GM12878 (cell line): ENCODE measurements at regions not wholly inside any gene's neighbourhood (a gene's known extent, or its start where the extent isn't known, plus 50 kb on each side); places are given as distances from the start of the nearest gene placed in this dataset.

Experiments
- ATAC-seq: fragments of 200-7000 bp; cut with Tn5 transposase; 3 replicates; pipeline ENCODE4 v1.9.1; 2020; ENCODE audit warnings: mild to moderate bottlenecking, moderate library complexity
- BruUV-seq: library from RNA; stranded (reverse); fragments of 400-500 nt; replicated peaks from 2 replicates; lab custom pipeline; 2021; lab: Mats Ljungman, UMichigan
- CTCF ChIA-PET: fragments of 300-600 bp; sonication (Branson Sonifier 250); formaldehyde crosslinking; extraction: SDS; loops from one replicate; lab custom pipeline; 2021; ENCODE audit warnings: inconsistent platforms; lab: Yijun Ruan, JAX
- POLR2A ChIA-PET: fragments of 350-600 bp; formaldehyde crosslinking; extraction: SDS; loops from one replicate; lab custom pipeline; 2021; ENCODE audit warnings: inconsistent platforms; lab: Charles Lee
- RAD21 ChIA-PET: fragments of 300-600 bp; sonication (Branson Sonifier 250); formaldehyde crosslinking; loops from one replicate; lab custom pipeline; 2023; ENCODE audit warnings: antibody characterized with exemption; ENCODE audit not compliant: unreplicated experiment; lab: Charles Lee
- SMC1A ChIA-PET: fragments of 300-600 bp; sonication (Branson Sonifier 250); formaldehyde crosslinking; loops from one replicate; lab custom pipeline; 2023; ENCODE audit not compliant: unreplicated experiment, uncharacterized antibody; lab: Charles Lee
- DNase-seq: peaks from one replicate; pipeline ENCODE4 v3.0.0-alpha.2; 2011; ENCODE audit warnings: low read depth, low spot score
- FAIRE-seq: peaks from 3 replicates; lab custom pipeline; 2011; peaks lifted over from hg19 to GRCh38; lab: Jason Lieb, UNC
- H2AFZ ChIP-seq: 2 replicates; pipeline ENCODE4 v1.6.0; 2011; ENCODE audit warnings: low read depth, low read length, control low read depth; ENCODE audit not compliant: control insufficient read depth
- H3K27ac ChIP-seq: 2 replicates; pipeline ENCODE4 v1.5.1; 2011; ENCODE audit warnings: control low read depth; ENCODE audit not compliant: control insufficient read depth, insufficient read depth
- H3K27me3 ChIP-seq, 2 experiments: replicated peaks in 1 of 2; 2 replicates each; pipeline versions ENCODE4 v1.6.0 to v1.6.1; 2011; ENCODE audit warnings: low read length in 1 of 2; ENCODE audit not compliant: control insufficient read depth in 2 of 2, insufficient read depth in 2 of 2
- H3K36me3 ChIP-seq, 2 experiments: 2 replicates each; pipeline ENCODE4 v1.5.1; 2011; ENCODE audit warnings: low read length in 1 of 2; ENCODE audit not compliant: control insufficient read depth in 2 of 2, insufficient read depth in 2 of 2
- H3K4me1 ChIP-seq: 2 replicates; pipeline ENCODE4 v1.6.1; 2011; ENCODE audit warnings: mild to moderate bottlenecking, low read length, moderate library complexity, mixed read lengths; ENCODE audit not compliant: control insufficient read depth, insufficient read depth
- H3K4me2 ChIP-seq: 2 replicates; pipeline ENCODE4 v1.6.0; 2011; ENCODE audit warnings: control low read depth; ENCODE audit not compliant: control insufficient read depth, insufficient read depth
- H3K4me3 ChIP-seq: fragments of 200-600 bp; sonication (generic); 2 replicates; pipeline ENCODE4 v1.5.1; 2016
- H3K79me2 ChIP-seq: 2 replicates; pipeline ENCODE4 v1.6.0; 2011; ENCODE audit warnings: low read length; ENCODE audit not compliant: control insufficient read depth, insufficient read depth
- H3K9ac ChIP-seq: 2 replicates; pipeline ENCODE4 v1.8.0; 2011; ENCODE audit warnings: low read length, control low read depth, mixed read lengths; ENCODE audit not compliant: control insufficient read depth, insufficient read depth
- H3K9me3 ChIP-seq: replicated peaks from 3 replicates; pipeline ENCODE4 v1.5.1; 2011; ENCODE audit warnings: mild to moderate bottlenecking, low read length; ENCODE audit not compliant: control insufficient read depth, insufficient read depth
- H4K20me1 ChIP-seq: 2 replicates; pipeline ENCODE4 v1.6.0; 2011; ENCODE audit not compliant: control insufficient read depth, insufficient read depth
- BMI1 ChIP-seq: fragments of 450-650 bp; IDR thresholded peaks from 2 replicates; pipeline ENCODE4 v1.6.1; 2016; ENCODE audit warnings: mild to moderate bottlenecking, moderate library complexity, borderline replicate concordance
- CBX5 ChIP-seq: sonication (generic); IDR thresholded peaks from 2 replicates; pipeline ENCODE4 v1.6.1; 2016; ENCODE audit warnings: low read depth, moderate library complexity, mild to moderate bottlenecking, inconsistent platforms
- MYC ChIP-seq: IDR thresholded peaks from 2 replicates; pipeline ENCODE4 v1.6.1; 2011; ENCODE audit warnings: mild to moderate bottlenecking, low read length, moderate library complexity, inconsistent platforms; ENCODE audit not compliant: insufficient read depth, insufficient replicate concordance, insufficient read length, severe bottlenecking
- NR2C1 ChIP-seq: fragments of 450-650 bp; IDR thresholded peaks from 2 replicates; pipeline ENCODE4 v1.6.1; 2017; ENCODE audit warnings: antibody characterized with exemption, mild to moderate bottlenecking, moderate library complexity
- RAD21 ChIP-seq: IDR thresholded peaks from 2 replicates; pipeline ENCODE4 v1.6.1; 2011; ENCODE audit warnings: mild to moderate bottlenecking, low read depth, low read length, moderate library complexity; ENCODE audit not compliant: insufficient read depth
- SUPT20H ChIP-seq: IDR thresholded peaks from 2 replicates; pipeline ENCODE4 v1.6.1; 2011; ENCODE audit warnings: low read depth, mild to moderate bottlenecking, low read length, moderate library complexity, borderline replicate concordance; ENCODE audit not compliant: control insufficient read depth
- TCF12 ChIP-seq: IDR thresholded peaks from 2 replicates; pipeline ENCODE4 v1.6.1; 2011; ENCODE audit warnings: low read depth, mild to moderate bottlenecking, low read length
- WGBS: methylation state at CpG from one replicate; pipeline ENCODE4 v1.1.6; 2016; ENCODE audit warnings: low lambda C conversion rate; ENCODE audit not compliant: insufficient replicate concordance, insufficient coverage; ENCODE audit errors: missing lambda C conversion rate; 5-methylcytosine and 5-hydroxymethylcytosine counted together
- in situ Hi-C: fragments of 300-500 bp; cut with MboI; formaldehyde crosslinking; loops from 9 replicates; pipeline ENCODE4 v1.14.3; 2018; ENCODE audit warnings: mixed read lengths
- intact Hi-C: fragments of 100-400 bp; cut with micrococcal nuclease; formaldehyde crosslinking; loops from one replicate; pipeline ENCODE4 v1.14.2; 2022; ENCODE audit not compliant: unreplicated experiment
- TF ChIP-seq, protein P1 (sequence below): fragments of 450-650 bp; formaldehyde crosslinking; IDR thresholded peaks from 2 replicates; pipeline ENCODE4 v1.4.0; 2020; ENCODE audit warnings: mild to moderate bottlenecking, moderate library complexity
- TF ChIP-seq, protein P2 (sequence below): fragments of 150-350 bp; IDR thresholded peaks from 2 replicates; pipeline ENCODE4 v1.6.1; 2016; ENCODE audit warnings: low read depth, low read length

GRCh38 chr22:27011717-27012116 lies 354.3 kb downstream of the MIAT start:
- CTCF ChIA-PET: no interaction called here

DNA sequence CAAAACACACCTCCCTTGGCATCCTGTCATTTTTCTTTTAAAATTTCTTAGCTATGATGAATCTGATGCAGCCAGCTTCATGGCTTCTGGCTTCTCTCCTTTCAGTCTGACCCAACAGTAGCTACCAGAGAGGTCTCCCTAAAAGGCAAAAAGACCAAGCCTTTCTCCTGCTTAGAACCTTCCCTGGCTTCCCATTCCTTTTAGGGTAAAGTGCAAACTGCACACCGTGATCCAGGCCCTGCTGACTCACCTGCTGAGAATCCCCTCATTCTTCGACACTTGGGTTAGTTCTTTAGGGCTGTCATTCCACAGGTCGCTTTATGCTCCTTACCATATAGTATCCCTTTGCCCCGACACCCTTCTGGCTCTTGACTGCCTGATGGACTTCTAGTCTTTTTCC lies 362.4 kb downstream of the MIAT start:
- H3K36me3 ChIP-seq: no peaks in the 10 kb centered on the region
- ChIA-PET SMC1A (no interaction called here), RAD21 (no interaction called here), CTCF (no interaction called here), POLR2A (no interaction called here)
- H3K9ac ChIP-seq: no peak overlapping the region
- H3K4me3 ChIP-seq: no peak overlapping the region
- H3K27me3 ChIP-seq: peaks cover 0 to 3% of the 10 kb centered on the region in 2 experiments; a peak in 1 of 4 replicates
- no peaks in the 10 kb centered on the region for H3K4me1 ChIP-seq
- 0% methylated on average over 4 of the region's 4 CpGs for WGBS
- no peak overlapping the region for H3K4me2 ChIP-seq
- ATAC-seq: no peak
- no peak overlapping the region for H2AFZ ChIP-seq
- no peak overlapping the region for H3K27ac ChIP-seq
- H4K20me1 ChIP-seq: no peaks in the 10 kb centered on the region
- no peaks in the 10 kb centered on the region for H3K9me3 ChIP-seq
- no peaks in the 10 kb centered on the region for H3K79me2 ChIP-seq
- no peak for DNase-seq
- BruUV-seq: no TSS peak
- in situ Hi-C loops: no loop called here
- FAIRE-seq: no peak
- intact Hi-C loops: no loop called here
- TF ChIP-seq MYC: no peak
- no peak for TF ChIP-seq TCF12
- no peak for TF ChIP-seq CBX5
- TF ChIP-seq RAD21: no peak
- TF ChIP-seq, protein P1, sequence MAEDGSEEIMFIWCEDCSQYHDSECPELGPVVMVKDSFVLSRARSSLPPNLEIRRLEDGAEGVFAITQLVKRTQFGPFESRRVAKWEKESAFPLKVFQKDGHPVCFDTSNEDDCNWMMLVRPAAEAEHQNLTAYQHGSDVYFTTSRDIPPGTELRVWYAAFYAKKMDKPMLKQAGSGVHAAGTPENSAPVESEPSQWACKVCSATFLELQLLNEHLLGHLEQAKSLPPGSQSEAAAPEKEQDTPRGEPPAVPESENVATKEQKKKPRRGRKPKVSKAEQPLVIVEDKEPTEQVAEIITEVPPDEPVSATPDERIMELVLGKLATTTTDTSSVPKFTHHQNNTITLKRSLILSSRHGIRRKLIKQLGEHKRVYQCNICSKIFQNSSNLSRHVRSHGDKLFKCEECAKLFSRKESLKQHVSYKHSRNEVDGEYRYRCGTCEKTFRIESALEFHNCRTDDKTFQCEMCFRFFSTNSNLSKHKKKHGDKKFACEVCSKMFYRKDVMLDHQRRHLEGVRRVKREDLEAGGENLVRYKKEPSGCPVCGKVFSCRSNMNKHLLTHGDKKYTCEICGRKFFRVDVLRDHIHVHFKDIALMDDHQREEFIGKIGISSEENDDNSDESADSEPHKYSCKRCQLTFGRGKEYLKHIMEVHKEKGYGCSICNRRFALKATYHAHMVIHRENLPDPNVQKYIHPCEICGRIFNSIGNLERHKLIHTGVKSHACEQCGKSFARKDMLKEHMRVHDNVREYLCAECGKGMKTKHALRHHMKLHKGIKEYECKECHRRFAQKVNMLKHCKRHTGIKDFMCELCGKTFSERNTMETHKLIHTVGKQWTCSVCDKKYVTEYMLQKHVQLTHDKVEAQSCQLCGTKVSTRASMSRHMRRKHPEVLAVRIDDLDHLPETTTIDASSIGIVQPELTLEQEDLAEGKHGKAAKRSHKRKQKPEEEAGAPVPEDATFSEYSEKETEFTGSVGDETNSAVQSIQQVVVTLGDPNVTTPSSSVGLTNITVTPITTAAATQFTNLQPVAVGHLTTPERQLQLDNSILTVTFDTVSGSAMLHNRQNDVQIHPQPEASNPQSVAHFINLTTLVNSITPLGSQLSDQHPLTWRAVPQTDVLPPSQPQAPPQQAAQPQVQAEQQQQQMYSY: no peak
- no peak for TF ChIP-seq NR2C1
- TF ChIP-seq BMI1: no peak
- no peak for TF ChIP-seq SUPT20H

More at GRCh38 chr22:27011717-27012116, 354.3 kb downstream of the MIAT start:
- in situ Hi-C loops (no loop called here), intact Hi-C loops (no loop called here)
- POLR2A ChIA-PET: no interaction called here
- SMC1A ChIA-PET: no interaction called here
- no TSS peak for BruUV-seq
- Histone ChIP-seq H3K79me2 (no peaks in the 10 kb centered on the region), H3K9me3 (no peaks in the 10 kb centered on the region), H3K36me3 (no peaks in the 10 kb centered on the region), H3K27ac (no peak overlapping the region), H4K20me1 (no peaks in the 10 kb centered on the region), H3K4me3 (no peak overlapping the region), H3K27me3 (no peaks in the 10 kb centered on the region), H2AFZ (no peak overlapping the region), H3K4me2 (no peak overlapping the region), H3K9ac (no peak overlapping the region), H3K4me1 (no peaks in the 10 kb centered on the region)
- FAIRE-seq (no peak), DNase-seq (no peak), ATAC-seq (no peak)
- TF ChIP-seq, protein P2, sequence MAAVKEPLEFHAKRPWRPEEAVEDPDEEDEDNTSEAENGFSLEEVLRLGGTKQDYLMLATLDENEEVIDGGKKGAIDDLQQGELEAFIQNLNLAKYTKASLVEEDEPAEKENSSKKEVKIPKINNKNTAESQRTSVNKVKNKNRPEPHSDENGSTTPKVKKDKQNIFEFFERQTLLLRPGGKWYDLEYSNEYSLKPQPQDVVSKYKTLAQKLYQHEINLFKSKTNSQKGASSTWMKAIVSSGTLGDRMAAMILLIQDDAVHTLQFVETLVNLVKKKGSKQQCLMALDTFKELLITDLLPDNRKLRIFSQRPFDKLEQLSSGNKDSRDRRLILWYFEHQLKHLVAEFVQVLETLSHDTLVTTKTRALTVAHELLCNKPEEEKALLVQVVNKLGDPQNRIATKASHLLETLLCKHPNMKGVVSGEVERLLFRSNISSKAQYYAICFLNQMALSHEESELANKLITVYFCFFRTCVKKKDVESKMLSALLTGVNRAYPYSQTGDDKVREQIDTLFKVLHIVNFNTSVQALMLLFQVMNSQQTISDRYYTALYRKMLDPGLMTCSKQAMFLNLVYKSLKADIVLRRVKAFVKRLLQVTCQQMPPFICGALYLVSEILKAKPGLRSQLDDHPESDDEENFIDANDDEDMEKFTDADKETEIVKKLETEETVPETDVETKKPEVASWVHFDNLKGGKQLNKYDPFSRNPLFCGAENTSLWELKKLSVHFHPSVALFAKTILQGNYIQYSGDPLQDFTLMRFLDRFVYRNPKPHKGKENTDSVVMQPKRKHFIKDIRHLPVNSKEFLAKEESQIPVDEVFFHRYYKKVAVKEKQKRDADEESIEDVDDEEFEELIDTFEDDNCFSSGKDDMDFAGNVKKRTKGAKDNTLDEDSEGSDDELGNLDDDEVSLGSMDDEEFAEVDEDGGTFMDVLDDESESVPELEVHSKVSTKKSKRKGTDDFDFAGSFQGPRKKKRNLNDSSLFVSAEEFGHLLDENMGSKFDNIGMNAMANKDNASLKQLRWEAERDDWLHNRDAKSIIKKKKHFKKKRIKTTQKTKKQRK: no peak
- RAD21 ChIA-PET: no interaction called here
- 0% methylated on average over 3 of the region's 3 CpGs for WGBS
